Vagina (tissue), 2 donors: ENCODE measurements at regions not wholly inside any gene's neighbourhood (a gene's known extent, or its start where the extent isn't known, plus 50 kb on each side); places are given as distances from the start of the nearest gene placed in this dataset.

Experiments
- POLR2AphosphoS5 ChIP-seq, 2 donors: sonication (generic); formaldehyde crosslinking; IDR thresholded peaks; one replicate each; pipeline ENCODE4 v1.9.0; 2017; ENCODE audit warnings: antibody characterized with exemption in 2 of 2, mild to moderate bottlenecking in 2 of 2, low read depth in 1 of 2; ENCODE audit not compliant: insufficient read depth in 1 of 2
- TF ChIP-seq, protein P1 (sequence below), 3 experiments: fragments of 450-650 bp in 2 of 3; fragments of 200-600 bp in 1 of 3; sonication (generic) in 1 of 3; IDR thresholded peaks; one replicate each; pipeline ENCODE4 v1.5.1; 2017 to 2019; ENCODE audit warnings: antibody characterized with exemption in 3 of 3, mild to moderate bottlenecking in 2 of 3, moderate library complexity in 2 of 3

DNA sequence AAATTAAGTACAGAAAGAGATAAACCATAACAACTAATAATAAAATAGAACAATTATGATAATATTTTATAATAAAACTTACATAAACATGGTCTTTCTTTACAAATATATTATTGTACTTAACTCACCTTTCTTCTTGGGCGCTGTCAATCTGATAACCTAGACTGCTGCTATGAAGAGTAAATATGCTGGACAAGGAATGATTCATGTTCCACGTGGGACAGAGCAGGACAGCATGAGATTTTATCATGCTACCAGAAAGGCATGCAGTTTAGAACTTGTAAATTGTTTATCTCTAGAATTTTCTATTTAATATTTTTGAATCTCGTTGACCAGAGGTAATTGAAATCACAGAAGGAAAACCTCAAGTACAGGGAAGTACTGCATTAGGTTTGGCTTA lies 210.7 kb downstream of the ANKRD30B start:
- TF ChIP-seq POLR2AphosphoS5 (IDR thresholded peaks at IDR 0.05; ENCODE audit: insufficient read depth in 1 of 2, low read depth in 1 of 2) = no peak
- TF ChIP-seq, protein P1, sequence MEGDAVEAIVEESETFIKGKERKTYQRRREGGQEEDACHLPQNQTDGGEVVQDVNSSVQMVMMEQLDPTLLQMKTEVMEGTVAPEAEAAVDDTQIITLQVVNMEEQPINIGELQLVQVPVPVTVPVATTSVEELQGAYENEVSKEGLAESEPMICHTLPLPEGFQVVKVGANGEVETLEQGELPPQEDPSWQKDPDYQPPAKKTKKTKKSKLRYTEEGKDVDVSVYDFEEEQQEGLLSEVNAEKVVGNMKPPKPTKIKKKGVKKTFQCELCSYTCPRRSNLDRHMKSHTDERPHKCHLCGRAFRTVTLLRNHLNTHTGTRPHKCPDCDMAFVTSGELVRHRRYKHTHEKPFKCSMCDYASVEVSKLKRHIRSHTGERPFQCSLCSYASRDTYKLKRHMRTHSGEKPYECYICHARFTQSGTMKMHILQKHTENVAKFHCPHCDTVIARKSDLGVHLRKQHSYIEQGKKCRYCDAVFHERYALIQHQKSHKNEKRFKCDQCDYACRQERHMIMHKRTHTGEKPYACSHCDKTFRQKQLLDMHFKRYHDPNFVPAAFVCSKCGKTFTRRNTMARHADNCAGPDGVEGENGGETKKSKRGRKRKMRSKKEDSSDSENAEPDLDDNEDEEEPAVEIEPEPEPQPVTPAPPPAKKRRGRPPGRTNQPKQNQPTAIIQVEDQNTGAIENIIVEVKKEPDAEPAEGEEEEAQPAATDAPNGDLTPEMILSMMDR (IDR thresholded peaks at IDR 0.05) = no peak
